LNCAP (cell line): ENCODE measurements at regions not wholly inside any gene's neighbourhood (a gene's known extent, or its start where the extent isn't known, plus 50 kb on each side); places are given as distances from the start of the nearest gene placed in this dataset.

Source experiments
- CTCF ChIP-seq: fragments of 450-650 bp; IDR thresholded peaks from 2 replicates; pipeline ENCODE4 v1.5.1; 2017; ENCODE audit warnings: mild to moderate bottlenecking

- TF ChIP-seq CTCF = no peak
These were observed 1402.0 kb upstream of the SEL1L start for GRCh38 chr14:82935691-82936090.

GRCh38 chr14:82951171-82951570, 1417.5 kb upstream of the SEL1L start:
- TF ChIP-seq CTCF = no peak

- TF ChIP-seq CTCF = no peak
These were observed 1430.1 kb upstream of the SEL1L start for GRCh38 chr14:82963756-82964155.

GRCh38 chr14:82987502-82988124, 1454.0 kb upstream of the SEL1L start:
- no peak for TF ChIP-seq CTCF

- peak; percentile 60 for TF ChIP-seq CTCF
These were observed 1466.1 kb upstream of the SEL1L start for GRCh38 chr14:82999802-83000201.

- TF ChIP-seq CTCF = no peak
These were observed 1470.9 kb upstream of the SEL1L start for GRCh38 chr14:83004456-83005006.

- no peak for TF ChIP-seq CTCF
These were observed 1472.5 kb upstream of the SEL1L start for GRCh38 chr14:83006121-83006670.
